Endothelial cell of umbilical vein (primary cell): ENCODE measurements at regions not wholly inside any gene's neighbourhood (a gene's known extent, or its start where the extent isn't known, plus 50 kb on each side); places are given as distances from the start of the nearest gene placed in this dataset.

Experiments used
- BruUV-seq: library from RNA; stranded (reverse); fragments of 400-500 nt; replicated peaks from 2 replicates; lab custom pipeline; 2021; lab: Mats Ljungman, UMichigan
- CTCF ChIA-PET: fragments of 300-600, 350-600 bp; sonication (Branson Sonifier 250); formaldehyde crosslinking; loops from one replicate; lab custom pipeline; 2021; ENCODE audit warnings: antibody characterized with exemption, inconsistent platforms; lab: Charles Lee
- POLR2A ChIA-PET: fragments of 300-600, 350-600 bp; sonication (Branson Sonifier 250); formaldehyde crosslinking; loops from one replicate; lab custom pipeline; 2021; ENCODE audit warnings: antibody characterized with exemption, inconsistent platforms; lab: Charles Lee
- DNase-seq: peaks from one replicate; pipeline ENCODE4 v3.0.0-alpha.2; 2011; ENCODE audit warnings: low read depth, low spot score
- FAIRE-seq: peaks from 2 replicates; lab custom pipeline; 2011; peaks lifted over from hg19 to GRCh38; lab: Jason Lieb, UNC
- H2AFZ ChIP-seq: 2 replicates; pipeline ENCODE4 v1.6.0; 2012; ENCODE audit warnings: low read depth, low read length, control low read depth, inconsistent platforms
- H3K27ac ChIP-seq: 2 replicates; pipeline ENCODE4 v1.5.1; 2011; ENCODE audit warnings: low read depth, mild to moderate bottlenecking, control low read depth, low read length, moderate library complexity; ENCODE audit not compliant: insufficient read depth
- H3K27me3 ChIP-seq, 2 experiments: 2 replicates each; pipeline versions ENCODE4 v1.6.0 to v1.6.1; 2011; ENCODE audit warnings: low read length in 2 of 2, mixed read lengths in 1 of 2; ENCODE audit not compliant: control insufficient read depth in 2 of 2, insufficient read depth in 2 of 2
- H3K36me3 ChIP-seq, 2 experiments: 2 replicates in 1 of 2; 3 replicates in 1 of 2; pipeline ENCODE4 v1.5.1; 2011; ENCODE audit warnings: low read length in 2 of 2, mild to moderate bottlenecking in 1 of 2, moderate library complexity in 1 of 2; ENCODE audit not compliant: control insufficient read depth in 2 of 2, insufficient read depth in 2 of 2; ENCODE audit errors: extremely low read depth in 1 of 2
- H3K4me1 ChIP-seq: 3 replicates; pipeline ENCODE4 v1.5.1; 2011; ENCODE audit warnings: mild to moderate bottlenecking, low read length; ENCODE audit not compliant: control insufficient read depth, insufficient read depth; ENCODE audit errors: extremely low read depth
- H3K4me2 ChIP-seq: 2 replicates; pipeline ENCODE4 v1.6.1; 2011; ENCODE audit warnings: low read length, control low read depth, mixed read lengths; ENCODE audit not compliant: insufficient read depth
- H3K4me3 ChIP-seq, 3 experiments: fragments of 200-600 bp in 1 of 3; sonication (generic), shearing (Covaris generic) in 1 of 3; replicated peaks in 1 of 3; 2 replicates each; pipeline ENCODE4 v1.5.1; 2011 to 2016; ENCODE audit warnings: control low read depth in 3 of 3, low read length in 3 of 3, mild to moderate bottlenecking in 2 of 3, inconsistent platforms in 1 of 3, low read depth in 1 of 3, moderate library complexity in 1 of 3; ENCODE audit not compliant: insufficient read depth in 1 of 3
- H3K79me2 ChIP-seq: 2 replicates; pipeline ENCODE4 v1.6.0; 2012; ENCODE audit warnings: low read length, inconsistent platforms; ENCODE audit not compliant: control insufficient read depth, insufficient read depth
- H3K9ac ChIP-seq: replicated peaks from 2 replicates; pipeline ENCODE3; 2011; ENCODE audit warnings: low read length, control low read depth; ENCODE audit not compliant: insufficient read depth; ENCODE audit errors: extremely low read depth
- H3K9me1 ChIP-seq: replicated peaks from 3 replicates; pipeline ENCODE4 v1.6.0; 2011; ENCODE audit warnings: mild to moderate bottlenecking, low read length; ENCODE audit not compliant: control insufficient read depth, insufficient read depth; ENCODE audit errors: extremely low read depth
- H3K9me3 ChIP-seq: replicated peaks from 2 replicates; pipeline ENCODE4 v1.5.1; 2012; ENCODE audit warnings: low read length, inconsistent platforms; ENCODE audit not compliant: control insufficient read depth, insufficient read depth
- H4K20me1 ChIP-seq: replicated peaks from 2 replicates; pipeline ENCODE3; 2011; ENCODE audit warnings: mild to moderate bottlenecking, low read length; ENCODE audit not compliant: control insufficient read depth, insufficient read depth; ENCODE audit errors: extremely low read depth
- CTCF ChIP-seq, 2 donors: IDR thresholded peaks; 1 replicate in 1 of 2; 2 replicates in 1 of 2; pipeline ENCODE4 v1.5.1; 2011; ENCODE audit warnings: low read length in 2 of 2, mild to moderate bottlenecking in 2 of 2, moderate library complexity in 2 of 2, control low read depth in 1 of 2, inconsistent platforms in 1 of 2, low read depth in 1 of 2; ENCODE audit not compliant: insufficient read depth in 1 of 2; ENCODE audit errors: extremely low read depth in 1 of 2
- EZH2 ChIP-seq: IDR thresholded peaks from 2 replicates; pipeline ENCODE4 v1.6.1; 2012; ENCODE audit warnings: borderline replicate concordance, low read depth, mild to moderate bottlenecking, moderate library complexity, low read length, inconsistent platforms; ENCODE audit not compliant: severe bottlenecking
- FOS ChIP-seq: IDR thresholded peaks from 2 replicates; pipeline ENCODE4 v1.6.1; 2011; ENCODE audit warnings: mild to moderate bottlenecking, low read length, moderate library complexity, borderline replicate concordance; ENCODE audit not compliant: insufficient read depth
- GATA2 ChIP-seq: IDR thresholded peaks from 2 replicates; pipeline ENCODE4 v1.7.0; 2011; ENCODE audit warnings: low read depth, mild to moderate bottlenecking, moderate library complexity, mixed read lengths, low read length; ENCODE audit not compliant: insufficient read length, insufficient read depth
- JUN ChIP-seq: IDR thresholded peaks from 2 replicates; pipeline ENCODE4 v1.6.1; 2011; ENCODE audit warnings: borderline replicate concordance, low read depth; ENCODE audit not compliant: insufficient read length, insufficient read depth
- MAX ChIP-seq: IDR thresholded peaks from 2 replicates; pipeline ENCODE4 v1.6.1; 2011; ENCODE audit not compliant: insufficient read depth, insufficient read length
- MYC ChIP-seq: IDR thresholded peaks from one replicate; pipeline ENCODE4 v1.6.1; 2011; ENCODE audit warnings: mild to moderate bottlenecking, low read depth, low read length
- POLR2A ChIP-seq: IDR thresholded peaks from 2 replicates; pipeline ENCODE4 v1.6.1; 2012; ENCODE audit warnings: low read depth, mild to moderate bottlenecking, control low read depth, low read length
- POLR2AphosphoS5 ChIP-seq: IDR thresholded peaks from 2 replicates; pipeline ENCODE4 v1.6.1; 2012; ENCODE audit warnings: low read depth, mild to moderate bottlenecking, control low read depth, low read length, moderate library complexity; ENCODE audit not compliant: insufficient read depth
- dilution Hi-C: fragments of 300-500 bp; cut with MboI; formaldehyde crosslinking; loops from one replicate; pipeline ENCODE4 v1.15.0; 2019; ENCODE audit warnings: low sequenced_read_pairs; ENCODE audit not compliant: extremely low pct_ligation_motif_present
- intact Hi-C: fragments of 100-400 bp; cut with micrococcal nuclease; formaldehyde crosslinking; loops from one replicate; pipeline ENCODE4 v1.10.0; 2022

- POLR2A ChIA-PET: no interaction called here
Measured at GRCh38 chr1:93768380-93768863, 86.8 kb upstream of the BCAR3 start.

GRCh38 chr1:93766451-93766850 lies 84.8 kb upstream of the BCAR3 start:
- Histone ChIP-seq H3K79me2 (no peaks in the 10 kb centered on the region), H3K9me3 (no peaks in the 10 kb centered on the region), H4K20me1 (no peaks in the 10 kb centered on the region), H3K9ac (no peak overlapping the region), H3K4me2 (no peak overlapping the region), H3K4me1 (no peaks in the 10 kb centered on the region), H3K36me3 (no peaks in the 10 kb centered on the region), H3K9me1 (no peaks in the 10 kb centered on the region), H3K27ac (no peak overlapping the region), H3K4me3 (no peak overlapping the region), H3K27me3 (no peaks in the 10 kb centered on the region), H2AFZ (no peak overlapping the region)
- POLR2A ChIA-PET: no interaction called here
- intact Hi-C loops: no loop called here
- dilution Hi-C loops: no loop called here
- no peak for TF ChIP-seq POLR2A
- TF ChIP-seq POLR2AphosphoS5: no peak
- TF ChIP-seq GATA2: no peak
- TF ChIP-seq EZH2: no peak
- no peak for TF ChIP-seq MYC
- no peak for TF ChIP-seq FOS
- no peak for TF ChIP-seq CTCF (IDR thresholded peaks at IDR 0.05; ENCODE audit: extremely low read depth in 1 of 2, insufficient read depth in 1 of 2, low read depth in 1 of 2, low read length in 2 of 2)
- no peak for TF ChIP-seq MAX
- TF ChIP-seq JUN: no peak
- no TSS peak for BruUV-seq
- DNase-seq (no peak), FAIRE-seq (no peak)
- CTCF ChIA-PET: interaction anchor here (1.1 kb wide), 1 partner anchor 12 kb away, joined by 3 read pairs; no protein-coding TSS in a partner anchor

More at GRCh38 chr1:93768380-93768863, 86.8 kb upstream of the BCAR3 start:
- H3K9ac ChIP-seq: no peak overlapping the region
- CTCF ChIA-PET: interaction anchor here (0.6 to 2.8 kb wide), 5 partner anchors 30 to 80 kb away, joined by 3 to 10 read pairs (median 3); no protein-coding TSS in a partner anchor
- no peaks in the 10 kb centered on the region for H3K9me1 ChIP-seq
- H3K36me3 ChIP-seq: no peaks in the 10 kb centered on the region
- no peak overlapping the region for H3K4me3 ChIP-seq
- BruUV-seq: no TSS peak
- no peak overlapping the region for H3K27ac ChIP-seq
- intact Hi-C loops (no loop called here), dilution Hi-C loops (no loop called here)
- no peaks in the 10 kb centered on the region for H4K20me1 ChIP-seq
- H3K9me3 ChIP-seq: no peaks in the 10 kb centered on the region
- no peaks in the 10 kb centered on the region for H3K27me3 ChIP-seq
- no peaks in the 10 kb centered on the region for H3K79me2 ChIP-seq
- DNase-seq: no peak
- no peaks in the 10 kb centered on the region for H3K4me1 ChIP-seq
- no peak overlapping the region for H2AFZ ChIP-seq
- TF ChIP-seq FOS (no peak), MAX (no peak), JUN (no peak), POLR2A (no peak)
- no peak for FAIRE-seq
- no peak overlapping the region for H3K4me2 ChIP-seq
